ENCODE measurements at regions not wholly inside any gene's neighbourhood (a gene's known extent, or its start where the extent isn't known, plus 50 kb on each side); places are given as distances from the start of the nearest gene placed in this dataset.

DNA sequence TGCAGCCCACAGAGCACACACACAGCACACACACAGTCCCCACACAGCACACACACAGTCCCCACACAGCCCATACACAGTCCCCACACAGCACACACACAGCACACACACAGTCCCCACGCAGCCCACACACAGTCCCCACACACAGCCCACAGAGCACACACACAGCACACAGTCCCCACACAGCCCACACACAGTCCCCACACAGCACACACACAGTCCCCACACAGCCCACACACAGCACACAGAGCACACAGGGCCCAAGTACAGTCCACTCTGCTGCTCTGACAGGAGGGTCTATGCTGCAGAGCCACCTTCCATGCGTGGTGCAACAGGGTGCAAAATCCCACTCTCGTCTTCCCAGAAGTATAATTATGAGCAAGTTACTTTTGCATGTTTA is 240.5 kb upstream of the SALL3 start:
- no peaks in the 10 kb centered on the region for H3K36me3 Mint-ChIP-seq
- no peaks in the 10 kb centered on the region for H3K27me3 Mint-ChIP-seq
- H3K4me1 Mint-ChIP-seq, result no peaks in the 10 kb centered on the region
- no peak overlapping the region for H3K4me3 Mint-ChIP-seq
- no peak overlapping the region for H3K27ac Mint-ChIP-seq
- H3K9me3 Mint-ChIP-seq, result no peaks in the 10 kb centered on the region

DNA sequence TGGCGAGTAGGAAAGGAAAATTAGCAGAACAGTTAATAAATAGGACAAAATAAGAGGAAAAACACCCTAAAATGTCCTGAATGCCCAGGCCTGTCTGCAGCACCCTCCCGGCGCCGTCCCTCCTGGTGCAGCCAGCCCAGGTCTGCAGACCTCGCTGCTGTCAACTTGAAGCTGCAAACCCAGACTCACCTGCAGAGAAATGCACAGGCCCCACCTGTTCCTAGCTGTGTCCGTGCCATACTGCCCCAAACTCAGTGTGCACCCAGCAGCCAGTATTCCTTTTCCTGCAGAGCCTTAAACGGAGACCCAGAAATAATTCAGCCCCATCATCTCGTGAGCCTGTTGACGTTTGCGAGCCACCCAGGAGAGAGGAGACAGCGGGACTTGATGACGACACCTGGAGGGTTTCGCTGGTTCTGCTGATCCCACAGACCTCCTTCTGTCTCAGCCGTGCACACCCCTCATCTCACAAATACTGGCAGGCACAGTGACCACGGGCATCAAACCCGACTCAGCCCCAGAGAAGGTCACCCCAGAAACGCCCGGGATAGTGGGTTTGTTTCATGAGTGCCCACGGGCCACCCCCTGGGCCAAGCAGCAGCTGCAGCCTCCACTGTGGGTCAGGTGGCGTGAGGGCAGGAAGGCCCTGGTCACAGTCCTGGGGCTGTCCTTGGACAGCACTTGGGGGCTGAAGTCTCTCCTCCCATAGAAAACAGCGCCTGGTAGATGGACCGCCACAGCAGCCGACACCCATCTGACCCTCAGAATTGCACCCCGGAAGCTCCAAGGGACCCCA is 239.5 kb upstream of the SALL3 start:
- Mint-ChIP-seq H3K4me1 (no peaks in the 10 kb centered on the region), H3K9me3 (no peaks in the 10 kb centered on the region), H3K36me3 (no peaks in the 10 kb centered on the region), H3K27ac (no peak overlapping the region), H3K4me3 (no peak overlapping the region), H3K27me3 (no peaks in the 10 kb centered on the region)

DNA sequence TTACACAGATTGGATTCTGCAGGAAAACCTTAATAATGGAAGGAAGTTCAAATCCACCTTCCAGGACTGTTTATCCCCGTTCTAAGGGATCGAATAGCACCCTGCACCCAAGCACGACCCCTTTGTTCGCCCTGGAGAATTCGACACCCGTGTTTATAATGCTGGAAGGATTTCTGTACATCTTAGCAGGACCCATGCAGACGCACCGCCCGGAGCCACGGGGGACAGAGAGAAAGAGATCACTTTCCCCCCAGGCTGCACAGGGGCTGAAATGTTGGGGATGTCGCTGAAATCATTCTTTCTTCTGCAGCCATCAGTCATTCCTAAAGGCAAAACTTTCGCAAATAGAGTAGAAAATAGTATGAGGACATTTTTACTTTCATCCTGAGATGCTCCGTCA is 238.7 kb upstream of the SALL3 start:
- no peaks in the 10 kb centered on the region for H3K4me1 Mint-ChIP-seq
- H3K27ac Mint-ChIP-seq, result no peak overlapping the region
- no peaks in the 10 kb centered on the region for H3K27me3 Mint-ChIP-seq
- H3K9me3 Mint-ChIP-seq, result no peaks in the 10 kb centered on the region
- no peak overlapping the region for H3K4me3 Mint-ChIP-seq
- H3K36me3 Mint-ChIP-seq, result no peaks in the 10 kb centered on the region

DNA sequence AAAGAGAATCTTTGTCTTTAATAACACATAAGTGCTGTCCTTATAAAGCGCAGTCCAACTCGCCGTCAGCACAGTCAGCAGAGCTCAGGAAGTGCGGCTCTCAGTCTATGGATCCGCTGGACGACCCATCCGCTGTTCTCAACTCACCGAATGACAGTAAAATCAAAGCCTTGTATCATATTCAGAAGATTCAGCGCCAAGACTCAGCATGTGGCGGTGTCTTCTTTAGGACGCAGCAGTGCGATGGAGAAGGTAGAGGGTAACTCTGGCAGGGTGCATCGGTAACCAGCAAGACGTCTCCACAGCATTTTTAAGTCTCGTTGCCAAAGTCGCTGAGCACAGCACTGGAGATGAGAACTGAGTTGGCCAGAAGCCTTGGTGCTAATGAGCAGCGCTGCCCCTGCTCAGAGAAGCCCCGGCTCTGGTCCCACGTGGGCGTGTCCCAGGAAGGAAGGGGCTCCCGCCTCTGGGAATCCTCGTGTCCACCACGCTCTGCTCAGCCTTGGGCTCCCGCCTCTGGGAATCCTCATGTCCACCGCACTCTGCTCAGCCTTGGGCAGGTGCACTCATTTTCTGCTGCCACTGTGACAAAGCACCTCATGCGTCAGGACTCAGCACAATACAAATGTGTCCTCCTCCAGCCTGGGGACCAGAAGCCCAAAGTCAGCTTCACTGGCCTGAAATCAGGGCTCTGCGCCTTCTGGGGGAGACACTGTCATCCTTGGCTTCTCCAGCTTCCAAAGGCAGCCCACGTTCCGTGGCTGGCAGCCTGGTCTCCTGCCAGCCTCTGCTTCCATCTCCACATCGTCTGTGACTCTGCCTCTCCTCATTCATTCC is 238.0 kb upstream of the SALL3 start:
- Mint-ChIP-seq H3K4me1 (no peaks in the 10 kb centered on the region), H3K36me3 (no peaks in the 10 kb centered on the region), H3K27me3 (peaks cover 2% of the 10 kb centered on the region), H3K9me3 (no peaks in the 10 kb centered on the region), H3K27ac (no peak overlapping the region), H3K4me3 (no peak overlapping the region)

- H3K36me3 Mint-ChIP-seq, result no peaks in the 10 kb centered on the region
- no peak overlapping the region for H3K4me3 Mint-ChIP-seq
- H3K27me3 Mint-ChIP-seq, result peaks cover 4% of the 10 kb centered on the region
- H3K9me3 Mint-ChIP-seq, result no peaks in the 10 kb centered on the region
- no peaks in the 10 kb centered on the region for H3K4me1 Mint-ChIP-seq
- no peak overlapping the region for H3K27ac Mint-ChIP-seq
These were observed 237.3 kb upstream of the SALL3 start for GRCh38 chr18:78742218-78742745.

DNA sequence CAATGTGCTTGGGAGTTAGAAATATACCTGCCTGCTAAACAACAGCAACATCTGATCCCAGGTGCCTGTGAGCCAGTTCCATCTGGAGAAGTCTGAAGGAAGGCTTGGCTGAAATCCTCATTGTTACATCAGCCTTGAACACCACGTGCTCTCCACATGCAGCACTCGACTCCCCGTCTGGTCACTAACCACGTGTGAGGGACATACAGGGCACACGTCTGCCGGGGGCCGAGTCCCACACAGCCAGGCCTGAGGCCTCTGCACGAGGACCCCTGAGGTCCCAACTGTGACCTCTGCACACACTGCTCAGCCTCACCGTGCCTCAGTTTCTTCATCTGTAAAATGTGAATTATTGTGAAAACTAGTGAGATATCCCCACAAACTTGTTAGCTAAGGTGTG is 236.5 kb upstream of the SALL3 start:
- no peak overlapping the region for H3K27ac Mint-ChIP-seq
- H3K4me1 Mint-ChIP-seq, result no peaks in the 10 kb centered on the region
- no peak overlapping the region for H3K4me3 Mint-ChIP-seq
- no peaks in the 10 kb centered on the region for H3K9me3 Mint-ChIP-seq
- H3K36me3 Mint-ChIP-seq, result no peaks in the 10 kb centered on the region
- H3K27me3 Mint-ChIP-seq, result peaks cover 4% of the 10 kb centered on the region

DNA sequence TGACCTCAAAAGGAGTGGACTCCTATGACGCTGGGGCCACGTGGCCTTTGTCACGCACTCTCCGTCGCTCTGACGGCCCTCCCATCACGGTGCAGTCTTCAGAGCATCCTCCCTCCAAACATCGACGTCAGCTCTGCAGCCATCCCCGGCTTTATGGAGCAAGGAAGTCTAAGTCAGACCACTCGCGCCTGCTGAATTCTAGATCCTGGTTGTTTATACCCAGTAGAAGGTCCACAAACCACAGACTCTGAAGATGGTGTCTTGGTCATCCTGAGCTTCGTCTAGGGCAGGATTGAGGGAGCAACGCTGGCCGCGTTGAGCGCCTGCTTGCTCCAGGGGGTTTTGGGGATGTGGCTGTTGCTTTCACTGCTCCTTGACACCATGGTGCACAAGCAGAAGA is 228.0 kb upstream of the SALL3 start:
- Mint-ChIP-seq H3K27ac (no peak overlapping the region), H3K27me3 (peaks cover 5% of the 10 kb centered on the region), H3K4me1 (no peaks in the 10 kb centered on the region), H3K4me3 (no peak overlapping the region), H3K36me3 (no peaks in the 10 kb centered on the region), H3K9me3 (no peaks in the 10 kb centered on the region)

GRCh38 chr18:78753240-78753639 is 226.4 kb upstream of the SALL3 start:
- H3K9me3 Mint-ChIP-seq, result no peaks in the 10 kb centered on the region
- peaks cover 2% of the 10 kb centered on the region for H3K27me3 Mint-ChIP-seq
- H3K36me3 Mint-ChIP-seq, result no peaks in the 10 kb centered on the region
- no peaks in the 10 kb centered on the region for H3K4me1 Mint-ChIP-seq
- no peak overlapping the region for H3K4me3 Mint-ChIP-seq
- no peak overlapping the region for H3K27ac Mint-ChIP-seq

DNA sequence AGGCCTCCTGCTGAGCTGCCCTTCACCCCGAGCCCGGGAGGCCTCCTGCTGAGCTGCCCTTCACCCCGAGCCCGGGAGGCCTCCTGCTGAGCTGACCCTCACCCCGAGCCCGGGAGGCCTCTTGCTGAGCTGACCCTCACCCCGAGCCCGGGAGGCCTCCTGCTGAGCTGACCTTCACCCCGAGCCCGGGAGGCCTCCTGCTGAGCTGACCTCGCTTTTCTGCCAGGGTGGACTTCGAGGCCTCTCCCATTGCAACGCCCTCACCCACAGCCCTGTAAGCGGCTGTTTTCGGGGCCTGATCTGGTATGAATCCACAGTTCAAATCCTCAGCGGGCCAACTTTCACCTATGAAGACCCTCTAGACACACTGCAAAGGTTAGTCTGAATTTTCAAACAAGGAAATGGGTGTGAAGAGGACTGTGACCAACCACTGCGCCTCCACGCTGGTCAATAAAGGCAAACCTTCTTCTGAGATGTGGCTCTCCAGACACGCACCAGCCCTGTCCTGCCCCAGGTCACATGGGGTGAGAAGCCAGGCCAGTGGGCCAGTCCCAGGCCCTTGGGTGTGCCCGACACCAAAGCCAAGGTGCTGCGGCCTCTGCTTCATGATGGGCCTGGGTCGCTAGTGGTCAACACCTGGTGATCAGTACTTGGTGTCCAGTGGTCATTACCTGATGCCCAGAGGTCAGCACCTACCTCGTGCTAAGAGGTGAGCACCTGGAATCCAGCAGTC is 225.1 kb upstream of the SALL3 start:
- Mint-ChIP-seq H3K9me3 (no peaks in the 10 kb centered on the region), H3K4me3 (no peak overlapping the region), H3K36me3 (no peaks in the 10 kb centered on the region), H3K4me1 (no peaks in the 10 kb centered on the region), H3K27me3 (peaks cover 2% of the 10 kb centered on the region), H3K27ac (no peak overlapping the region)

DNA sequence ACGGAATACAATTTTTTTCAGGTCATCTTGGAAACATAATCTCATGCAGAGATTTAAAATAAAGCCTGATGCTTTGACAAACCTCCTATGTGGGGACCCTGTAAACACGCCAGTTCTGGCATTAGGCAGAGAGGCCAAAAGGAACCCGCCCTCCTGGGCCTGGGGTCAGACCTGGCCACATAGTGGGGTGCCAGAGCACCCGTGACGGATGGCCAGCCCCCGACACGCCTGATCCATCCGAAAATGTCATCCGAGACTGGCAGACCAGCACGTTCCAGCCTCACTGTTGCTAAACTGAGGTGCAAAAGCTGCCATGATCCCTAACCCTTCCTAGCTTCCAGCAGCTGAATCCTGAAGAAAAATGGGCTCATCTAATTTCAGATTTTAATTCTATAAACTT is 222.6 kb upstream of the SALL3 start:
- Mint-ChIP-seq H3K36me3 (no peaks in the 10 kb centered on the region), H3K27ac (no peak overlapping the region), H3K9me3 (no peaks in the 10 kb centered on the region), H3K4me3 (no peak overlapping the region), H3K4me1 (no peaks in the 10 kb centered on the region), H3K27me3 (no peaks in the 10 kb centered on the region)

- H3K36me3 Mint-ChIP-seq, result no peaks in the 10 kb centered on the region
- H3K9me3 Mint-ChIP-seq, result no peaks in the 10 kb centered on the region
- no peaks in the 10 kb centered on the region for H3K27me3 Mint-ChIP-seq
- H3K4me1 Mint-ChIP-seq, result no peaks in the 10 kb centered on the region
- no peak overlapping the region for H3K27ac Mint-ChIP-seq
- H3K4me3 Mint-ChIP-seq, result no peak overlapping the region
These were observed 221.1 kb upstream of the SALL3 start for GRCh38 chr18:78758496-78758895.

DNA sequence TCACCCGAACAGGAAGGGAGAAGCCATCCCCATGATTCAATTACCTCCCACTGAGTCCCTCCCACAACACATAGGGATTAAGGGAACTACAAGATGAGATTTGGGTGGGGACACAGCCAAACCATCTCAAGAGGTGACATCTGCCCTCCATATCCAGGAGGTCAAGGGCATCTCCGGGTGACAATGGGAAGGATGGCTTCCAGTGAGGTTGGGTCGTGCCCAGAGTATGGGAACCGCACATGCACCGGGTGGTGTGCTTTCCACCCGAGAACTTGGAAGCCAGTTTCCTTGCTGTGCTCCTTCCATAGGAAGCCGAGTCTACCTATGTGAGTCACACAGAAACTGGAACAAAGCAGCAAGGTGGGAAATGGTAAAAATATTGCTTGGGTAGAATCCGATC is 216.9 kb upstream of the SALL3 start:
- no peaks in the 10 kb centered on the region for H3K9me3 Mint-ChIP-seq
- H3K4me3 Mint-ChIP-seq, result no peak overlapping the region
- no peak overlapping the region for H3K27ac Mint-ChIP-seq
- H3K4me1 Mint-ChIP-seq, result no peaks in the 10 kb centered on the region
- H3K27me3 Mint-ChIP-seq, result no peaks in the 10 kb centered on the region
- no peaks in the 10 kb centered on the region for H3K36me3 Mint-ChIP-seq

DNA sequence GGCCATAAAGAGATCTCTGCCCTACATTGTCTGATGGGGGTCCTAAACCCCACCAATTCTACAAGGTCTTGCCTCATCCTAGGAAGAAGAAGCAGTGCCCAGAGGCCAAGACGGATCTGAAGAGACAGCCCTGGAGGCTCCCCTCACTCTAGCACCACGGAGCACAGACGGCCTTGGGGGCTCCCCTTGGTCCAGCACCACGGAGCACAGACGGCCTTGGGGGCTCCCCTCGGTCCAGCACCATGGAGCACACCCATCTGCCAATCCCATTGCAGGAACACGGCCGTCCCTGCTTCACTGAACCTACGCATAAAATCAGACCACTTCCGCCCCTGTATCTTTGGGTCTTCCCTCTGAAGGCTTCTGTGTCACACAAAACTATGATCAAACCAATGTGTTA is 215.1 kb upstream of the SALL3 start:
- Mint-ChIP-seq H3K4me3 (no peak overlapping the region), H3K4me1 (no peaks in the 10 kb centered on the region), H3K27me3 (no peaks in the 10 kb centered on the region), H3K27ac (no peak overlapping the region), H3K36me3 (no peaks in the 10 kb centered on the region), H3K9me3 (no peaks in the 10 kb centered on the region)

GRCh38 chr18:78765142-78765541 is 214.5 kb upstream of the SALL3 start:
- Mint-ChIP-seq H3K4me1 (no peaks in the 10 kb centered on the region), H3K9me3 (no peaks in the 10 kb centered on the region), H3K27ac (no peak overlapping the region), H3K27me3 (no peaks in the 10 kb centered on the region), H3K4me3 (no peak overlapping the region), H3K36me3 (no peaks in the 10 kb centered on the region)

GRCh38 chr18:78765637-78766281 is 213.9 kb upstream of the SALL3 start:
- H3K27ac Mint-ChIP-seq, result no peak overlapping the region
- H3K4me1 Mint-ChIP-seq, result no peaks in the 10 kb centered on the region
- H3K36me3 Mint-ChIP-seq, result no peaks in the 10 kb centered on the region
- H3K4me3 Mint-ChIP-seq, result no peak overlapping the region
- H3K9me3 Mint-ChIP-seq, result no peaks in the 10 kb centered on the region
- H3K27me3 Mint-ChIP-seq, result no peaks in the 10 kb centered on the region

Measured in activated naive CD4-positive, alpha-beta T cell treated with anti-CD3 and anti-CD28 coated beads, Interleukin-2, amount 50 U/mL, for 24 hours (primary cell).